Trophoblast cell (in vitro differentiated cells and primary cell): ENCODE measurements at regions not wholly inside any gene's neighbourhood (a gene's known extent, or its start where the extent isn't known, plus 50 kb on each side); places are given as distances from the start of the nearest gene placed in this dataset.

ENCODE experiments used
- DNase-seq, 2 donors: peaks; one replicate each; pipeline ENCODE4 v3.0.0-alpha.2; 2016
- H2AFZ ChIP-seq: 2 replicates; pipeline ENCODE4 v1.6.1; 2013; ENCODE audit warnings: low read length, moderate library complexity, mild to moderate bottlenecking; ENCODE audit not compliant: insufficient read depth, poor library complexity
- H2AK5ac ChIP-seq: 2 replicates; pipeline ENCODE4 v1.6.1; 2013; ENCODE audit warnings: mild to moderate bottlenecking, low read length
- H2BK120ac ChIP-seq: 2 replicates; pipeline ENCODE4 v1.6.1; 2013; ENCODE audit warnings: low read length, mild to moderate bottlenecking, moderate library complexity; ENCODE audit not compliant: insufficient read depth, poor library complexity
- H2BK12ac ChIP-seq: 2 replicates; pipeline ENCODE4 v1.6.1; 2013; ENCODE audit warnings: mild to moderate bottlenecking, low read length, moderate library complexity
- H2BK5ac ChIP-seq: 2 replicates; pipeline ENCODE4 v1.6.1; 2013; ENCODE audit warnings: low read length, low read depth, moderate library complexity, mild to moderate bottlenecking; ENCODE audit not compliant: poor library complexity
- H3K14ac ChIP-seq: 2 replicates; pipeline ENCODE4 v1.6.1; 2013; ENCODE audit warnings: mild to moderate bottlenecking, low read length
- H3K18ac ChIP-seq: 2 replicates; pipeline ENCODE4 v1.6.1; 2013; ENCODE audit warnings: mild to moderate bottlenecking, low read length
- H3K23ac ChIP-seq: 2 replicates; pipeline ENCODE4 v1.6.1; 2013; ENCODE audit warnings: low read length
- H3K27ac ChIP-seq: 2 replicates; pipeline ENCODE4 v1.5.1; 2013; ENCODE audit warnings: low read depth, mild to moderate bottlenecking, inconsistent platforms, low read length, moderate library complexity
- H3K27me3 ChIP-seq: 2 replicates; pipeline ENCODE4 v1.6.1; 2013; ENCODE audit warnings: inconsistent platforms, mild to moderate bottlenecking, low read length, moderate library complexity; ENCODE audit not compliant: insufficient read depth
- H3K36me3 ChIP-seq, 2 experiments: 1 replicate in 1 of 2; 2 replicates in 1 of 2; pipeline ENCODE4 v1.6.1; 2013; ENCODE audit warnings: low read length in 2 of 2, mild to moderate bottlenecking in 2 of 2, moderate library complexity in 1 of 2; ENCODE audit not compliant: insufficient read depth in 2 of 2, control insufficient read depth in 1 of 2
- H3K4ac ChIP-seq: 2 replicates; pipeline ENCODE4 v1.6.1; 2013; ENCODE audit warnings: low read depth, mild to moderate bottlenecking, low read length, moderate library complexity
- H3K4me1 ChIP-seq, 2 experiments: 1 replicate in 1 of 2; 2 replicates in 1 of 2; pipeline ENCODE4 v1.6.1; 2013; ENCODE audit warnings: low read length in 2 of 2, mild to moderate bottlenecking in 2 of 2, moderate library complexity in 1 of 2; ENCODE audit not compliant: insufficient read depth in 2 of 2, control insufficient read depth in 1 of 2
- H3K4me2 ChIP-seq: 2 replicates; pipeline ENCODE4 v1.6.1; 2013; ENCODE audit warnings: inconsistent platforms, mild to moderate bottlenecking, low read length, moderate library complexity
- H3K4me3 ChIP-seq: 2 replicates; pipeline ENCODE4 v1.5.1; 2013; ENCODE audit warnings: mild to moderate bottlenecking, low read depth, low read length, inconsistent platforms
- H3K79me1 ChIP-seq: one replicate; pipeline ENCODE4 v1.6.1; 2013; ENCODE audit warnings: low read length
- H3K79me2 ChIP-seq: 2 replicates; pipeline ENCODE4 v1.6.1; 2013; ENCODE audit warnings: low read length, mild to moderate bottlenecking; ENCODE audit not compliant: control insufficient read depth, insufficient read depth, poor library complexity
- H3K9ac ChIP-seq: 2 replicates; pipeline ENCODE4 v1.6.1; 2013; ENCODE audit warnings: mild to moderate bottlenecking, low read length
- H3K9me3 ChIP-seq: 2 replicates; pipeline ENCODE4 v1.6.1; 2013; ENCODE audit warnings: low read depth, mild to moderate bottlenecking, control low read depth, inconsistent platforms, low read length; ENCODE audit not compliant: insufficient read depth
- H4K12ac ChIP-seq: 2 replicates; pipeline ENCODE4 v1.6.1; 2013; ENCODE audit warnings: low read depth, mild to moderate bottlenecking, low read length, moderate library complexity
- H4K8ac ChIP-seq: 2 replicates; pipeline ENCODE4 v1.6.1; 2013; ENCODE audit warnings: low read depth, mild to moderate bottlenecking, low read length, moderate library complexity
- H4K91ac ChIP-seq: one replicate; pipeline ENCODE4 v1.6.1; 2013; ENCODE audit warnings: low read depth, mild to moderate bottlenecking, low read length, moderate library complexity
- WGBS: extraction: QIAGEN DNeasy Blood & Tissue Kit; methylation state at CpG from one replicate; pipeline ENCODE4 v1.1.7; 2013; ENCODE audit warnings: missing lambda C conversion rate; ENCODE audit not compliant: insufficient read length, insufficient coverage; ENCODE audit errors: extremely low coverage; 5-methylcytosine and 5-hydroxymethylcytosine counted together

GRCh38 chr10:88194041-88194887 is 330.8 kb downstream of the PTEN start:
- H3K4me3 ChIP-seq = no peak overlapping the region
- no peak overlapping the region for H3K4me2 ChIP-seq
- peaks cover 4 to 6% of the 10 kb centered on the region in 2 experiments for H3K4me1 ChIP-seq
- DNase-seq = peak in 1 of 2 donors; percentile 14
- no peak overlapping the region for H4K12ac ChIP-seq
- no peak overlapping the region for H2AK5ac ChIP-seq
- no peak overlapping the region for H2AFZ ChIP-seq
- no peak overlapping the region for H2BK120ac ChIP-seq
- no peaks in the 10 kb centered on the region for H3K9me3 ChIP-seq
- no peak overlapping the region for H3K4ac ChIP-seq
- no peaks in the 10 kb centered on the region for H3K36me3 ChIP-seq
- no peak overlapping the region for H2BK12ac ChIP-seq
- no peak overlapping the region for H3K27ac ChIP-seq
- H3K23ac ChIP-seq = no peak overlapping the region
- H3K14ac ChIP-seq = no peak overlapping the region
- no peak overlapping the region for H3K9ac ChIP-seq
- H4K8ac ChIP-seq = no peak overlapping the region
- no peaks in the 10 kb centered on the region for H3K79me2 ChIP-seq
- no peaks in the 10 kb centered on the region for H3K27me3 ChIP-seq
- WGBS = no CpG with 5 or more reads among the region's 3 CpGs
- no peak overlapping the region for H4K91ac ChIP-seq
- no peak overlapping the region for H3K18ac ChIP-seq
- H2BK5ac ChIP-seq = no peak overlapping the region
- no peaks in the 10 kb centered on the region for H3K79me1 ChIP-seq

- H3K79me2 ChIP-seq = no peaks in the 10 kb centered on the region
- no peak overlapping the region for H2AK5ac ChIP-seq
- H3K27ac ChIP-seq = no peak overlapping the region
- no peak overlapping the region for H2BK5ac ChIP-seq
- H2AFZ ChIP-seq = no peak overlapping the region
- no peak overlapping the region for H4K8ac ChIP-seq
- no peak overlapping the region for H3K14ac ChIP-seq
- no peaks in the 10 kb centered on the region for H3K27me3 ChIP-seq
- no peaks in the 10 kb centered on the region for H3K36me3 ChIP-seq
- H2BK12ac ChIP-seq = no peak overlapping the region
- no peak overlapping the region for H2BK120ac ChIP-seq
- no peak overlapping the region for H3K4ac ChIP-seq
- no CpG with 5 or more reads among the region's 2 CpGs for WGBS
- no peak overlapping the region for H4K12ac ChIP-seq
- no peaks in the 10 kb centered on the region for H3K79me1 ChIP-seq
- DNase-seq = no peak
- H3K9ac ChIP-seq = no peak overlapping the region
- H3K23ac ChIP-seq = no peak overlapping the region
- no peak overlapping the region for H3K18ac ChIP-seq
- H3K4me2 ChIP-seq = no peak overlapping the region
- H4K91ac ChIP-seq = no peak overlapping the region
- H3K9me3 ChIP-seq = no peaks in the 10 kb centered on the region
- H3K4me3 ChIP-seq = no peak overlapping the region
- H3K4me1 ChIP-seq = peaks cover 4 to 6% of the 10 kb centered on the region in 2 experiments
Observed at GRCh38 chr10:88194961-88195367, 331.5 kb downstream of the PTEN start.

DNA sequence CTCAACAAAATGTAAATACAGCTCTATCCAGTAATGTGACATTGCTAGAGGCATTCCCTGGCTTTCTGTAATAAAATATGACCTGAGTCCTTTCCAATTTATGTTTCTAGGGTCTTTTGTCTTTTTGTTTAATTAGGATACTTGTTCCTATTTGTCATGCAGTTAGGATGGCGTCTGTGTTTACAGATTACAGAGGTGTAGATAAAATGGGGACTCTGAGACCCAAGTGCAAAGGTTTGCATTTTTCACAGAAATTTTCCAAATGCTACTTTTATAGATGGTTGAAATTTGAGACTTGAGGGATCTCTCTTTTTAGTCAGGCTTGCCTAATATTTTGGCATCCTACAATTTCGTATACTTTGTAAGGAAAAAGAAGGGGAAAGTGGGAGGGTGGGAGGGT is 332.4 kb downstream of the PTEN start:
- H3K27ac ChIP-seq = no peak overlapping the region
- no peak overlapping the region for H3K14ac ChIP-seq
- peaks cover 4 to 6% of the 10 kb centered on the region in 2 experiments for H3K4me1 ChIP-seq
- no peak overlapping the region for H2AK5ac ChIP-seq
- WGBS = no CpG with 5 or more reads among the region's 2 CpGs
- no peaks in the 10 kb centered on the region for H3K79me1 ChIP-seq
- H3K27me3 ChIP-seq = no peaks in the 10 kb centered on the region
- no peak overlapping the region for H4K8ac ChIP-seq
- no peaks in the 10 kb centered on the region for H3K9me3 ChIP-seq
- H3K23ac ChIP-seq = no peak overlapping the region
- H3K79me2 ChIP-seq = no peaks in the 10 kb centered on the region
- H2AFZ ChIP-seq = no peak overlapping the region
- no peak overlapping the region for H2BK12ac ChIP-seq
- no peak overlapping the region for H2BK5ac ChIP-seq
- no peaks in the 10 kb centered on the region for H3K36me3 ChIP-seq
- H3K4me3 ChIP-seq = no peak overlapping the region
- no peak overlapping the region for H3K4ac ChIP-seq
- no peak overlapping the region for H3K18ac ChIP-seq
- H3K4me2 ChIP-seq = no peak overlapping the region
- no peak overlapping the region for H4K12ac ChIP-seq
- DNase-seq = no peak
- H2BK120ac ChIP-seq = no peak overlapping the region
- H4K91ac ChIP-seq = no peak overlapping the region
- H3K9ac ChIP-seq = no peak overlapping the region

DNA sequence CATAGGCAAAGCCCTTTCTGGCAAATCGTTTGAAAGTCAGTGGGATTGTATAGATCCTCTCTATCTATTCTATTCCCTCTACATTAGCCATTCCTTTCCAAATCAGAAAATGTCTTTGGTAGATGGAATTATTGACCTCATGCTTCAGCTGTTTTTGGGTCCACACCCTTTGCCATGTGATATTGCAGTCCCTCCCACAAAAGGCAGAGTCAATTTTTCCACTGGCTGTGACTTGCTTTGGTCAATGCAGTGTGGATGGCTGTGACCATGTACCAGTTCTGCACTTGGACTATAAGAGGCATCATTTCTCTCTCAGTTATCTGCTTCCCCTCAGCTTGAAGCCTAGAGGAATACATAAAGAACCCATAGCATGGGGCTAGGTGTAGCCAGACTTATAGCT is 332.9 kb downstream of the PTEN start:
- no peak overlapping the region for H3K4me2 ChIP-seq
- no peaks in the 10 kb centered on the region for H3K79me1 ChIP-seq
- no peak overlapping the region for H4K91ac ChIP-seq
- H3K79me2 ChIP-seq = no peaks in the 10 kb centered on the region
- no peak overlapping the region for H3K4me3 ChIP-seq
- WGBS = no CpG with 5 or more reads among the region's 1 CpG
- no peak overlapping the region for H4K12ac ChIP-seq
- H3K18ac ChIP-seq = no peak overlapping the region
- no peak overlapping the region for H3K4ac ChIP-seq
- H2BK12ac ChIP-seq = no peak overlapping the region
- H2AK5ac ChIP-seq = no peak overlapping the region
- no peak overlapping the region for H3K9ac ChIP-seq
- H3K9me3 ChIP-seq = no peaks in the 10 kb centered on the region
- H3K23ac ChIP-seq = peak overlapping the region; percentile 5
- no peaks in the 10 kb centered on the region for H3K27me3 ChIP-seq
- peaks cover 4 to 6% of the 10 kb centered on the region in 2 experiments for H3K4me1 ChIP-seq
- H2AFZ ChIP-seq = no peak overlapping the region
- no peak for DNase-seq
- no peak overlapping the region for H4K8ac ChIP-seq
- no peak overlapping the region for H3K14ac ChIP-seq
- H2BK120ac ChIP-seq = no peak overlapping the region
- H3K27ac ChIP-seq = no peak overlapping the region
- H3K36me3 ChIP-seq = no peaks in the 10 kb centered on the region
- H2BK5ac ChIP-seq = no peak overlapping the region
